SK-N-SH (cell line): ENCODE measurements at regions not wholly inside any gene's neighbourhood (a gene's known extent, or its start where the extent isn't known, plus 50 kb on each side); places are given as distances from the start of the nearest gene placed in this dataset.
"Not testable (repeated sequence)": the region's sequence is repeated elsewhere in the genome, so short reads cannot be mapped to it uniquely, and the experiment has no call there.

Experiments used
- CTCF ChIA-PET: fragments of 300-600, 350-600 bp; formaldehyde crosslinking; extraction: SDS; loops from one replicate; lab custom pipeline; 2021; lab: Yijun Ruan, JAX
- POLR2A ChIA-PET: fragments of 350-600 bp; sonication (Branson Sonifier 250); formaldehyde crosslinking; extraction: SDS; loops from one replicate; lab custom pipeline; 2020; ENCODE audit warnings: antibody characterized with exemption, inconsistent platforms; lab: Yijun Ruan, JAX
- DNase-seq: peaks from one replicate; pipeline ENCODE4 v3.0.0; 2012
- H2AFZ ChIP-seq: fragments of 200-600 bp; sonication (generic); 2 replicates; pipeline ENCODE4 v1.8.1; 2016; ENCODE audit warnings: antibody characterized with exemption, mild to moderate bottlenecking, low read depth
- H3F3A ChIP-seq: fragments of 200-600 bp; sonication (generic); replicated peaks from 2 replicates; pipeline ENCODE3; 2016; ENCODE audit warnings: antibody characterized with exemption, mild to moderate bottlenecking; ENCODE audit not compliant: insufficient read depth
- H3K27ac ChIP-seq, 2 experiments: fragments of 200-500 bp in 1 of 2; fragments of 200-600 bp in 1 of 2; sonication (Bioruptor generic) in 1 of 2; sonication (generic), shearing (Covaris generic) in 1 of 2; 2 replicates each; pipeline versions ENCODE4 v1.5.1 to v1.6.1; 2014 to 2016; ENCODE audit warnings: low read depth in 2 of 2, inconsistent platforms in 1 of 2, low read length in 1 of 2, mild to moderate bottlenecking in 1 of 2, mixed read lengths in 1 of 2
- H3K27me3 ChIP-seq: fragments of 200-600 bp; sonication (generic), shearing (Covaris generic); 2 replicates; pipeline ENCODE4 v1.6.1; 2016; ENCODE audit warnings: mixed run types; ENCODE audit not compliant: insufficient read depth
- H3K36me3 ChIP-seq, 2 experiments: fragments of 200-500 bp in 1 of 2; fragments of 200-600 bp in 1 of 2; sonication (Bioruptor generic) in 1 of 2; sonication (generic) in 1 of 2; replicated peaks in 1 of 2; 2 replicates each; pipeline versions ENCODE3 to v1.5.1; 2014 to 2016; ENCODE audit warnings: low read length in 1 of 2, mild to moderate bottlenecking in 1 of 2; ENCODE audit not compliant: insufficient read depth in 2 of 2, control insufficient read depth in 1 of 2
- H3K4me1 ChIP-seq, 2 experiments: fragments of 200-500 bp in 1 of 2; fragments of 200-600 bp in 1 of 2; sonication (Bioruptor generic) in 1 of 2; sonication (generic), shearing (Covaris generic) in 1 of 2; 2 replicates each; pipeline versions ENCODE4 v1.5.1 to v1.6.1; 2014 to 2016; ENCODE audit warnings: low read depth in 1 of 2, low read length in 1 of 2, mixed run types in 1 of 2; ENCODE audit not compliant: insufficient read depth in 2 of 2, control insufficient read depth in 1 of 2
- H3K4me2 ChIP-seq: fragments of 200-600 bp; sonication (generic), shearing (Covaris generic); 2 replicates; pipeline ENCODE4 v1.6.1; 2017; ENCODE audit warnings: mixed run types
- H3K4me3 ChIP-seq, 2 experiments: fragments of 200-500 bp in 1 of 2; fragments of 200-600 bp in 1 of 2; sonication (Bioruptor generic) in 1 of 2; sonication (generic), shearing (Covaris generic) in 1 of 2; 2 replicates each; pipeline versions ENCODE4 v1.5.1 to v1.8.1; 2014 to 2016; ENCODE audit warnings: low read depth in 2 of 2, inconsistent platforms in 1 of 2, low read length in 1 of 2, mild to moderate bottlenecking in 1 of 2, mixed read lengths in 1 of 2, moderate library complexity in 1 of 2
- H3K79me2 ChIP-seq: fragments of 200-600 bp; sonication (generic); 2 replicates; pipeline ENCODE4 v1.8.1; 2017; ENCODE audit warnings: mild to moderate bottlenecking; ENCODE audit not compliant: insufficient read depth
- H3K9ac ChIP-seq: fragments of 200-600 bp; sonication (generic); 2 replicates; pipeline ENCODE4 v1.6.1; 2017; ENCODE audit warnings: mixed run types
- H3K9me2 ChIP-seq: fragments of 200-600 bp; sonication (generic); 2 replicates; pipeline ENCODE4 v1.6.1; 2017; ENCODE audit warnings: mixed run types
- H3K9me3 ChIP-seq: fragments of 200-600 bp; sonication (generic); 2 replicates; pipeline ENCODE4 v1.6.1; 2017; ENCODE audit warnings: mixed run types, mild to moderate bottlenecking, moderate library complexity
- H4K20me1 ChIP-seq: fragments of 200-600 bp; sonication (generic); 2 replicates; pipeline ENCODE4 v1.6.1; 2017; ENCODE audit warnings: mild to moderate bottlenecking, mixed run types; ENCODE audit not compliant: insufficient read depth
- FOXM1 ChIP-seq: IDR thresholded peaks from 2 replicates; pipeline ENCODE4 v1.4.0; 2012; ENCODE audit warnings: low read depth, mild to moderate bottlenecking
- GABPA ChIP-seq: IDR thresholded peaks from 2 replicates; pipeline ENCODE4 v1.4.0; 2012; ENCODE audit warnings: low read depth, mild to moderate bottlenecking
- JUND ChIP-seq: IDR thresholded peaks from 2 replicates; pipeline ENCODE4 v1.4.0; 2012
- NFIC ChIP-seq: IDR thresholded peaks from 2 replicates; pipeline ENCODE4 v1.4.0; 2012; ENCODE audit warnings: borderline replicate concordance
- YY1 ChIP-seq: IDR thresholded peaks from 2 replicates; pipeline ENCODE4 v1.4.0; 2012; ENCODE audit warnings: low read depth, mild to moderate bottlenecking
- WGBS: methylation state at CpG from one replicate; pipeline ENCODE4 v1.1.6; 2017; ENCODE audit warnings: low lambda C conversion rate; 5-methylcytosine and 5-hydroxymethylcytosine counted together
- TF ChIP-seq, protein P1 (sequence below): IDR thresholded peaks from 2 replicates; pipeline ENCODE4 v1.4.0; 2012; ENCODE audit warnings: low read depth, borderline replicate concordance
- TF ChIP-seq, protein P2 (sequence below): fragments of 150-350 bp; IDR thresholded peaks from 2 replicates; pipeline ENCODE4 v1.6.1; 2016; ENCODE audit warnings: mild to moderate bottlenecking, low read depth, low read length

GRCh38 chr6:141460743-141461484 lies 671.8 kb upstream of the GJE1 start:
- H2AFZ ChIP-seq = no peak overlapping the region
- H3K27ac ChIP-seq = no peak overlapping the region
- ChIA-PET POLR2A (no interaction called here), CTCF (interaction anchor here (1.0 kb wide), 1 partner anchor 15 kb away, joined by 3 read pairs; no protein-coding TSS in a partner anchor)
- no peak overlapping the region for H3K9ac ChIP-seq
- no peaks in the 10 kb centered on the region for H3K27me3 ChIP-seq
- no peaks in the 10 kb centered on the region; a peak in 1 of 4 replicates for H3K4me1 ChIP-seq
- no peaks in the 10 kb centered on the region for H4K20me1 ChIP-seq
- H3K4me3 ChIP-seq = no peak overlapping the region
- no peaks in the 10 kb centered on the region; the same call in 1 of the 2 replicates for H3K9me3 ChIP-seq
- TF ChIP-seq, protein P1, sequence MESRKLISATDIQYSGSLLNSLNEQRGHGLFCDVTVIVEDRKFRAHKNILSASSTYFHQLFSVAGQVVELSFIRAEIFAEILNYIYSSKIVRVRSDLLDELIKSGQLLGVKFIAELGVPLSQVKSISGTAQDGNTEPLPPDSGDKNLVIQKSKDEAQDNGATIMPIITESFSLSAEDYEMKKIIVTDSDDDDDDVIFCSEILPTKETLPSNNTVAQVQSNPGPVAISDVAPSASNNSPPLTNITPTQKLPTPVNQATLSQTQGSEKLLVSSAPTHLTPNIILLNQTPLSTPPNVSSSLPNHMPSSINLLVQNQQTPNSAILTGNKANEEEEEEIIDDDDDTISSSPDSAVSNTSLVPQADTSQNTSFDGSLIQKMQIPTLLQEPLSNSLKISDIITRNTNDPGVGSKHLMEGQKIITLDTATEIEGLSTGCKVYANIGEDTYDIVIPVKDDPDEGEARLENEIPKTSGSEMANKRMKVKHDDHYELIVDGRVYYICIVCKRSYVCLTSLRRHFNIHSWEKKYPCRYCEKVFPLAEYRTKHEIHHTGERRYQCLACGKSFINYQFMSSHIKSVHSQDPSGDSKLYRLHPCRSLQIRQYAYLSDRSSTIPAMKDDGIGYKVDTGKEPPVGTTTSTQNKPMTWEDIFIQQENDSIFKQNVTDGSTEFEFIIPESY = no peak
- no peak for TF ChIP-seq YY1
- no peak for TF ChIP-seq FOXM1
- TF ChIP-seq, protein P2, sequence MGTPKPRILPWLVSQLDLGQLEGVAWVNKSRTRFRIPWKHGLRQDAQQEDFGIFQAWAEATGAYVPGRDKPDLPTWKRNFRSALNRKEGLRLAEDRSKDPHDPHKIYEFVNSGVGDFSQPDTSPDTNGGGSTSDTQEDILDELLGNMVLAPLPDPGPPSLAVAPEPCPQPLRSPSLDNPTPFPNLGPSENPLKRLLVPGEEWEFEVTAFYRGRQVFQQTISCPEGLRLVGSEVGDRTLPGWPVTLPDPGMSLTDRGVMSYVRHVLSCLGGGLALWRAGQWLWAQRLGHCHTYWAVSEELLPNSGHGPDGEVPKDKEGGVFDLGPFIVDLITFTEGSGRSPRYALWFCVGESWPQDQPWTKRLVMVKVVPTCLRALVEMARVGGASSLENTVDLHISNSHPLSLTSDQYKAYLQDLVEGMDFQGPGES = no peak
- TF ChIP-seq NFIC = no peak
- TF ChIP-seq GABPA = no peak
- no peak for TF ChIP-seq JUND
- DNase-seq = no peak
- H3K36me3 ChIP-seq = no peaks in the 10 kb centered on the region
- peaks cover 16% of the 10 kb centered on the region for H3F3A ChIP-seq
- no peak overlapping the region for H3K4me2 ChIP-seq
- H3K9me2 ChIP-seq = no peaks in the 10 kb centered on the region
- no peaks in the 10 kb centered on the region for H3K79me2 ChIP-seq
- 20% methylated on average over 1 of the region's 1 CpG for WGBS

DNA sequence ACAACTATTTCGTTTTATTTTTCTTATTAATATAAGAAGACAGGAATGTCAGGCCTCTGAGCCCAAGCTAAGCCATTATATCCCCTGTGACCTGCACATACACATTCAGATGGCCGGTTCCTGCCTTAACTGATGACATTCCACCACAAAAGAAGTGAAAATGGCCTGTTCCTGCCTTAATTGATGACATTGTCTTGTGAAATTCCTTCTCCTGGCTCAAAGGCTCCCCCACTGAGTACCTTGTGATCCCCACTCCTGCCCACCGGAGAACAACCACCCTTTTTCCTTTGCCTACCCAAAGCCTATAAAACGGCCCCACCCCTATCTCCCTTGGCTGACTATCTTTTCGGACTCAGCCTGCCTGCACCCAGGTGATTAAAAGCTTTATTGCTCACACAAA lies 672.5 kb upstream of the GJE1 start:
- H3K9ac ChIP-seq, H2AFZ ChIP-seq, H3K9me3 ChIP-seq, CTCF ChIA-PET, H3K27me3 ChIP-seq, H3K36me3 ChIP-seq, H3K79me2 ChIP-seq, H3K27ac ChIP-seq, H3K9me2 ChIP-seq, H3K4me2 ChIP-seq, H4K20me1 ChIP-seq, H3K4me1 ChIP-seq, DNase-seq, POLR2A ChIA-PET, H3K4me3 ChIP-seq: not testable (repeated sequence)
- peaks cover 16% of the 10 kb centered on the region for H3F3A ChIP-seq
- 31% methylated on average over 5 of the region's 5 CpGs for WGBS

- H3K4me3 ChIP-seq, H2AFZ ChIP-seq, H3K9me2 ChIP-seq, DNase-seq, POLR2A ChIA-PET, H3K4me2 ChIP-seq, H3K27me3 ChIP-seq, H3K9ac ChIP-seq, H3K79me2 ChIP-seq, H3K9me3 ChIP-seq, CTCF ChIA-PET, H3K36me3 ChIP-seq, H4K20me1 ChIP-seq, H3K27ac ChIP-seq, H3K4me1 ChIP-seq, H3F3A ChIP-seq: not testable (repeated sequence)
- 33% methylated on average over 5 of the region's 5 CpGs for WGBS
Measured at GRCh38 chr6:141457984-141458383, 674.7 kb upstream of the GJE1 start.
